ENCODE measurements at regions not wholly inside any gene's neighbourhood (a gene's known extent, or its start where the extent isn't known, plus 50 kb on each side); places are given as distances from the start of the nearest gene placed in this dataset.
"Not testable (repeated sequence)": the region's sequence is repeated elsewhere in the genome, so short reads cannot be mapped to it uniquely, and the experiment has no call there.

DNA sequence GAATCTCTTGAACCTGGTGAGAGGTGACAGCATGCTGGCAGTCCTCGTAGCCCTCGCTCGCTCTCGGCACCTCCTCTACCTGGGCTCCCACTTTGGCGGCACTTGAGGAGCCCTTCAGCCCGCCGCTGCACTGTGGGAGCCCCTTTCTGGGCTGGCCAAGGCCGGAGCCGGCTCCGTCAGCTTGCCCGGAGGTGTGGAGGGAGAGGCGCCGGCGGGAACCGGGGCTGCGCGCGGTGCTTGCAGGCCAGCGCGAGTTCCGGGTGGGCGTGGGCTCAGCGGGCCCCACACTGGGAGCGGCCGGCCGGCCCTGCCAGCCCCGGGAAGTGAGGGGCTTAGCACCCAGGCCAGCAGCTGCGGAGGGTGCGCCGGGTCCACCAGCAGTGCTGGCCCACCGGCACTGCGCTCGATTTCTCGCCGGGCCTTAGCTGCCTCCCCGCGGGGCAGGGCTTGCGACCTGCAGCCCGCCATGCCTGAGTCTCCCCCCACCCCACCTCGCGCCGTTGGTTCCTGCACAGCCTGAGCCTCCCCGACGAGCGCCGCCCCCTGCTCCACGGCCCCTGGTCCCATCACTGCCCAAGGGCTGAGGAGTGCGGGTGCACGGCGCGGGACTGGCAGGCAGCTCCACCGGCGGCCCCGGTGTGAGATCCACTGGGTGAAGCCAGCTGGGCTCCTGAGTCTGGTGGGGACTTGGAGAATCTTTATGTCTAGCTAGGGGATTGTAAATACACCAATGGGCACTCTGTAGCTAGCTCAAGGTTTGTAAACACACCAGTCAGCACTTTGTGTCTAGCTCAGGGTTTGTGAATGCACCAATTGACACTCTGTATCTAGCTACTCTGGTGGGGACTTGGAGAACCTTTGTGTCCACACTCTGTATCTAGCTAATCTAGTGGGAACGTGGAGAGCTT is 328.3 kb upstream of the KLF4 start:
- not testable (repeated sequence) for H3K27me3 ChIP-seq (ENCODE audit: insufficient read depth, low read length); H3F3A ChIP-seq (ENCODE audit: insufficient read depth, low read length); H2AFZ ChIP-seq (ENCODE audit: low read length); H3K4me1 ChIP-seq (ENCODE audit: insufficient read depth, low read length, severe bottlenecking); H4K20me1 ChIP-seq (ENCODE audit: insufficient read depth, low read length); H3K27ac ChIP-seq (ENCODE audit: low read depth, low read length, poor library complexity, severe bottlenecking); H3K9ac ChIP-seq (ENCODE audit: low read length); H3K4me3 ChIP-seq (ENCODE audit: low read depth, low read length, poor library complexity, severe bottlenecking); H3K4me2 ChIP-seq (ENCODE audit: low read length); H3K36me3 ChIP-seq (ENCODE audit: insufficient read depth, low read length); H3K79me2 ChIP-seq (ENCODE audit: insufficient read depth, low read length); H3K9me3 ChIP-seq (ENCODE audit: low read length); H3K9me2 ChIP-seq (ENCODE audit: low read depth, low read length)

DNA sequence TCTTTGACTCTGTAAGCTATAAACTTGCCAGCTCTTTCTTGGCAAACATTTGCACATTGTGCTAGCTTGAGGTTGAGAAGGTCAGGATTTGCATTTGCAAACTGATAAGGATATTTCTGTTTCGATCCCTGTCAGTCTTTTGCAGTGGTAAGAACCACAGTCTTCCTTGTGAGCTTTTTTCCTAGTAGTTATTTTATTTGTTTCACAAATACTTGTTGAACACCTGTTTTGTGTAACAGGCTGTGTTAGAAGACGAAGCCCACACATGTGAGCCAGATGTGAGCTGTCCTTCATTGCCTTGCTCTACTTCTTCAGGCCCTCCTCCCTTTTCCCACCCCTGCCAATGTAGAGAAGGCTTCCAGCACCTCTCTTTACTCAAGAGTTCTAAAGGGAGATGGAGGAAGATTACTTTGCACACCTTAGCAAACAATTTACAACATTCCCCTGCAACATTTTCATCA is 327.0 kb upstream of the KLF4 start:
- no peak overlapping the region for H3K4me3 ChIP-seq (ENCODE audit: low read depth, low read length, poor library complexity, severe bottlenecking)
- no peaks in the 10 kb centered on the region for H3K79me2 ChIP-seq (ENCODE audit: insufficient read depth, low read length)
- no peak overlapping the region for H3K4me2 ChIP-seq (ENCODE audit: low read length)
- no peak overlapping the region for H3K27ac ChIP-seq (ENCODE audit: low read depth, low read length, poor library complexity, severe bottlenecking)
- H2AFZ ChIP-seq (ENCODE audit: low read length) = no peak overlapping the region
- no peak overlapping the region for H3K9ac ChIP-seq (ENCODE audit: low read length)
- no peaks in the 10 kb centered on the region for H3K9me3 ChIP-seq (ENCODE audit: low read length)
- H3K4me1 ChIP-seq (ENCODE audit: insufficient read depth, low read length, severe bottlenecking) = no peaks in the 10 kb centered on the region
- H3K27me3 ChIP-seq (ENCODE audit: insufficient read depth, low read length) = no peaks in the 10 kb centered on the region
- no peaks in the 10 kb centered on the region for H3K9me2 ChIP-seq (ENCODE audit: low read depth, low read length)
- no peaks in the 10 kb centered on the region for H4K20me1 ChIP-seq (ENCODE audit: insufficient read depth, low read length)
- no peaks in the 10 kb centered on the region for H3K36me3 ChIP-seq (ENCODE audit: insufficient read depth, low read length)
- H3F3A ChIP-seq (ENCODE audit: insufficient read depth, low read length) = no peaks in the 10 kb centered on the region
- no peak for TF ChIP-seq EZH2 (IDR thresholded peaks at IDR 0.05; ENCODE audit: borderline replicate concordance, low read length)
- TF ChIP-seq, protein P1, sequence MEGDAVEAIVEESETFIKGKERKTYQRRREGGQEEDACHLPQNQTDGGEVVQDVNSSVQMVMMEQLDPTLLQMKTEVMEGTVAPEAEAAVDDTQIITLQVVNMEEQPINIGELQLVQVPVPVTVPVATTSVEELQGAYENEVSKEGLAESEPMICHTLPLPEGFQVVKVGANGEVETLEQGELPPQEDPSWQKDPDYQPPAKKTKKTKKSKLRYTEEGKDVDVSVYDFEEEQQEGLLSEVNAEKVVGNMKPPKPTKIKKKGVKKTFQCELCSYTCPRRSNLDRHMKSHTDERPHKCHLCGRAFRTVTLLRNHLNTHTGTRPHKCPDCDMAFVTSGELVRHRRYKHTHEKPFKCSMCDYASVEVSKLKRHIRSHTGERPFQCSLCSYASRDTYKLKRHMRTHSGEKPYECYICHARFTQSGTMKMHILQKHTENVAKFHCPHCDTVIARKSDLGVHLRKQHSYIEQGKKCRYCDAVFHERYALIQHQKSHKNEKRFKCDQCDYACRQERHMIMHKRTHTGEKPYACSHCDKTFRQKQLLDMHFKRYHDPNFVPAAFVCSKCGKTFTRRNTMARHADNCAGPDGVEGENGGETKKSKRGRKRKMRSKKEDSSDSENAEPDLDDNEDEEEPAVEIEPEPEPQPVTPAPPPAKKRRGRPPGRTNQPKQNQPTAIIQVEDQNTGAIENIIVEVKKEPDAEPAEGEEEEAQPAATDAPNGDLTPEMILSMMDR (IDR thresholded peaks at IDR 0.05; ENCODE audit: low read length) = no peak

DNA sequence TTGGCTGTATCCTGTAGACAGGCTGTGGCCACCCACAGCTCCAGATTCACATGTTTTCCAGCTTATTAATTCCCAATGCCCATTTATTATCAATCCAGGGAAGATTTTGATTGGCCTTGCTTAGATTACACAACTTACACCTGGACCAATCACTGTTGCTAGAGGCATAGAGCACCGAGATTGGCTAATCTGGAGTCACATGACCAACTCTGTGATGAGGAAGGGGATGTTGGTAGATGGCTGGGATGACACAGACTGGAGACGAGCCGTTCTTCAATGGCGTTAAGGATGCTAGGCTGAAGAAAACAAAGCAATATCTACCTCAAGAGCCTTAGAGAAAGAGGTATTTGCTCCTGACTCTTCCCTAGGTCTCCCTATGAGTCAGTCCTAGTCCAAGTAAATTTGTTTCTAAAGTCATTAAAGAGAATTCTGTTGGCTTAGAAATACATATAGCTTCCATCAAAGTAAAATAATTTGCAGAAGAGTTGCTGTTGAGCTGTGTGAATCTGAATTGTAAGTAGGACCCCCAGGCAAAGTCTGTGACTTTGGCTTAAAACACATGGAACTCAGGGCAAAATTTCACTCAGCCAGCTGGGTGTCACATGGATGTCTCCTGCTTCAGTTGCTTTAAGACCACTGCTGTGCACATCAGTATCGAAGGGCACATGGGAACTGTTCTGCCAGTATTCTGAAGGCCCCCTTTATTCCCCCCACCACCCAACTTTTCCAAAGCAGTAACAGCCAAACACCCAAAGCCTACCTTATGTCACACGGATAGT is 326.4 kb upstream of the KLF4 start:
- TF ChIP-seq, protein P1 (IDR thresholded peaks at IDR 0.05; ENCODE audit: low read length) = no peak
- TF ChIP-seq EZH2 (IDR thresholded peaks at IDR 0.05; ENCODE audit: borderline replicate concordance, low read length) = no peak
- no peak overlapping the region for H3K4me2 ChIP-seq (ENCODE audit: low read length)
- H3K79me2 ChIP-seq (ENCODE audit: insufficient read depth, low read length) = no peaks in the 10 kb centered on the region
- H4K20me1 ChIP-seq (ENCODE audit: insufficient read depth, low read length) = no peaks in the 10 kb centered on the region
- no peaks in the 10 kb centered on the region for H3K36me3 ChIP-seq (ENCODE audit: insufficient read depth, low read length)
- no peaks in the 10 kb centered on the region for H3K9me3 ChIP-seq (ENCODE audit: low read length)
- no peaks in the 10 kb centered on the region for H3K27me3 ChIP-seq (ENCODE audit: insufficient read depth, low read length)
- no peaks in the 10 kb centered on the region for H3F3A ChIP-seq (ENCODE audit: insufficient read depth, low read length)
- H3K4me3 ChIP-seq (ENCODE audit: low read depth, low read length, poor library complexity, severe bottlenecking) = no peak overlapping the region
- H3K9ac ChIP-seq (ENCODE audit: low read length) = no peak overlapping the region
- no peaks in the 10 kb centered on the region for H3K9me2 ChIP-seq (ENCODE audit: low read depth, low read length)
- H3K27ac ChIP-seq (ENCODE audit: low read depth, low read length, poor library complexity, severe bottlenecking) = no peak overlapping the region
- no peaks in the 10 kb centered on the region for H3K4me1 ChIP-seq (ENCODE audit: insufficient read depth, low read length, severe bottlenecking)
- H2AFZ ChIP-seq (ENCODE audit: low read length) = no peak overlapping the region

Data from OCI-LY1 (cell line).